Fibroblast of lung (primary cell): ENCODE measurements at regions not wholly inside any gene's neighbourhood (a gene's known extent, or its start where the extent isn't known, plus 50 kb on each side); places are given as distances from the start of the nearest gene placed in this dataset.

ENCODE experiments used
- DNase-seq, 2 donors: peaks; one replicate each; pipeline versions ENCODE4 v3.0.0 to v3.0.0-alpha.2; 2010; ENCODE audit warnings: low read depth in 2 of 2
- H2AFZ ChIP-seq: 2 replicates; pipeline ENCODE4 v1.5.1; 2012; ENCODE audit warnings: low read length, control low read depth, inconsistent platforms
- H3K27ac ChIP-seq: 2 replicates; pipeline ENCODE4 v1.5.1; 2011; ENCODE audit warnings: low read length, control low read depth; ENCODE audit not compliant: insufficient read depth
- H3K27me3 ChIP-seq: 2 replicates; pipeline ENCODE4 v1.5.1; 2011; ENCODE audit warnings: mild to moderate bottlenecking, low read length; ENCODE audit not compliant: control insufficient read depth, insufficient read depth
- H3K36me3 ChIP-seq: 2 replicates; pipeline ENCODE4 v1.5.1; 2011; ENCODE audit warnings: low read length; ENCODE audit not compliant: control insufficient read depth, insufficient read depth
- H3K4me1 ChIP-seq: 2 replicates; pipeline ENCODE4 v1.5.1; 2011; ENCODE audit warnings: low read length; ENCODE audit not compliant: control insufficient read depth, insufficient read depth; ENCODE audit errors: extremely low read depth
- H3K4me2 ChIP-seq: 2 replicates; pipeline ENCODE4 v1.5.1; 2011; ENCODE audit warnings: low read length, control low read depth; ENCODE audit not compliant: insufficient read depth; ENCODE audit errors: extremely low read depth
- H3K4me3 ChIP-seq, 4 experiments: fragments of 200-600 bp in 1 of 4; sonication (generic) in 1 of 4; replicated peaks in 1 of 4; 2 replicates each; pipeline ENCODE4 v1.5.1; 2011 to 2016; ENCODE audit warnings: low read length in 4 of 4, low read depth in 3 of 4, mild to moderate bottlenecking in 3 of 4, control low read depth in 2 of 4, inconsistent platforms in 1 of 4, mixed read lengths in 1 of 4; ENCODE audit not compliant: insufficient read depth in 1 of 4; ENCODE audit errors: control extremely low read depth in 1 of 4
- H3K79me2 ChIP-seq: 2 replicates; pipeline ENCODE4 v1.5.1; 2012; ENCODE audit warnings: mild to moderate bottlenecking, low read length, inconsistent platforms; ENCODE audit not compliant: control insufficient read depth, insufficient read depth
- H3K9ac ChIP-seq: 2 replicates; pipeline ENCODE4 v1.5.1; 2011; ENCODE audit warnings: mild to moderate bottlenecking, low read length, control low read depth; ENCODE audit not compliant: insufficient read depth
- H3K9me3 ChIP-seq: 2 replicates; pipeline ENCODE4 v1.5.1; 2012; ENCODE audit warnings: low read depth, low read length; ENCODE audit not compliant: control insufficient read depth, insufficient read depth
- H4K20me1 ChIP-seq: 2 replicates; pipeline ENCODE4 v1.5.1; 2011; ENCODE audit warnings: low read length; ENCODE audit not compliant: control insufficient read depth, insufficient read depth; ENCODE audit errors: extremely low read depth
- CTCF ChIP-seq, 2 donors: IDR thresholded peaks in 1 of 2; conservative IDR thresholded peaks in 1 of 2; 1 replicate in 1 of 2; 2 replicates in 1 of 2; pipeline ENCODE4 v1.5.1; 2011 to 2012; ENCODE audit warnings: low read length in 2 of 2, control low read depth in 1 of 2, inconsistent platforms in 1 of 2, low read depth in 1 of 2, mild to moderate bottlenecking in 1 of 2
- EZH2 ChIP-seq: IDR thresholded peaks from 2 replicates; pipeline ENCODE4 v1.5.1; 2012; ENCODE audit warnings: low read length, control low read depth, mild to moderate bottlenecking; ENCODE audit errors: missing control alignments

- no peak overlapping the region for H3K4me2 ChIP-seq
- no peak overlapping the region for H3K9ac ChIP-seq
- TF ChIP-seq CTCF (conservative IDR thresholded peaks at IDR 0.05 in 1 of 2, IDR thresholded peaks at IDR 0.05 in 1 of 2; ENCODE audit: low read depth in 1 of 2, low read length in 2 of 2) (no peak), EZH2 (no peak)
- no peaks in the 10 kb centered on the region for H3K27me3 ChIP-seq
- H3K4me3 ChIP-seq: no peak overlapping the region
- no peak for DNase-seq
- H3K9me3 ChIP-seq: no peaks in the 10 kb centered on the region
- no peaks in the 10 kb centered on the region for H4K20me1 ChIP-seq
- H3K36me3 ChIP-seq: no peaks in the 10 kb centered on the region
- no peaks in the 10 kb centered on the region for H3K4me1 ChIP-seq
- H2AFZ ChIP-seq: no peak overlapping the region
- H3K79me2 ChIP-seq: no peaks in the 10 kb centered on the region
- no peak overlapping the region for H3K27ac ChIP-seq
These were observed 78.8 kb downstream of the MYEOV start for GRCh38 chr11:69372589-69373250.

- Histone ChIP-seq H3K9me3 (no peaks in the 10 kb centered on the region), H3K27ac (no peak overlapping the region), H2AFZ (no peak overlapping the region), H3K79me2 (no peaks in the 10 kb centered on the region), H3K9ac (no peak overlapping the region), H3K4me2 (no peak overlapping the region), H3K36me3 (no peaks in the 10 kb centered on the region), H3K4me3 (no peak overlapping the region), H3K27me3 (no peaks in the 10 kb centered on the region), H3K4me1 (no peaks in the 10 kb centered on the region), H4K20me1 (no peaks in the 10 kb centered on the region)
- TF ChIP-seq CTCF (conservative IDR thresholded peaks at IDR 0.05 in 1 of 2, IDR thresholded peaks at IDR 0.05 in 1 of 2; ENCODE audit: low read depth in 1 of 2, low read length in 2 of 2): no peak
- no peak for TF ChIP-seq EZH2
- no peak for DNase-seq
These were observed 79.3 kb downstream of the MYEOV start for GRCh38 chr11:69373251-69373635.

- no peak overlapping the region for H3K27ac ChIP-seq
- H2AFZ ChIP-seq: no peak overlapping the region
- no peak overlapping the region for H3K4me3 ChIP-seq
- DNase-seq: no peak
- H3K4me2 ChIP-seq: no peak overlapping the region
- no peaks in the 10 kb centered on the region for H3K9me3 ChIP-seq
- H3K79me2 ChIP-seq: no peaks in the 10 kb centered on the region
- no peak overlapping the region for H3K9ac ChIP-seq
- H3K4me1 ChIP-seq: no peaks in the 10 kb centered on the region
- no peaks in the 10 kb centered on the region for H4K20me1 ChIP-seq
- H3K36me3 ChIP-seq: no peaks in the 10 kb centered on the region
- TF ChIP-seq CTCF (conservative IDR thresholded peaks at IDR 0.05 in 1 of 2, IDR thresholded peaks at IDR 0.05 in 1 of 2; ENCODE audit: low read depth in 1 of 2, low read length in 2 of 2) (no peak), EZH2 (no peak)
- no peaks in the 10 kb centered on the region for H3K27me3 ChIP-seq
These were observed 80.4 kb downstream of the MYEOV start for GRCh38 chr11:69374110-69374945.
